ENCODE measurements at regions not wholly inside any gene's neighbourhood (a gene's known extent, or its start where the extent isn't known, plus 50 kb on each side); places are given as distances from the start of the nearest gene placed in this dataset.

GRCh38 chr11:19378814-19379213, 138.1 kb upstream of the E2F8 start:
- TF ChIP-seq CTCF (conservative IDR thresholded peaks at IDR 0.05) = no peak
- no peak overlapping the region for H3K27ac ChIP-seq

- H3K27ac ChIP-seq = no peak overlapping the region
- TF ChIP-seq CTCF (conservative IDR thresholded peaks at IDR 0.05) = no peak
Measured at GRCh38 chr11:19377881-19378280, 137.1 kb upstream of the E2F8 start.

GRCh38 chr11:19375440-19375839, 134.7 kb upstream of the E2F8 start:
- no peak overlapping the region for H3K27ac ChIP-seq
- no peak for TF ChIP-seq CTCF (conservative IDR thresholded peaks at IDR 0.05)

GRCh38 chr11:19374151-19374569, 133.4 kb upstream of the E2F8 start:
- TF ChIP-seq CTCF (conservative IDR thresholded peaks at IDR 0.05) = no peak
- H3K27ac ChIP-seq = no peak overlapping the region

- TF ChIP-seq CTCF (conservative IDR thresholded peaks at IDR 0.05) = no peak
Measured at GRCh38 chr11:19372381-19372780, 131.6 kb upstream of the E2F8 start.

GRCh38 chr11:19370100-19370861, 129.5 kb upstream of the E2F8 start:
- no peak overlapping the region for H3K27ac ChIP-seq
- TF ChIP-seq CTCF (conservative IDR thresholded peaks at IDR 0.05) = no peak

More at GRCh38 chr11:19372381-19372780, 131.6 kb upstream of the E2F8 start:
- H3K27ac ChIP-seq = no peak overlapping the region

GRCh38 chr11:19368726-19369375, 128.1 kb upstream of the E2F8 start:
- TF ChIP-seq CTCF (conservative IDR thresholded peaks at IDR 0.05) = no peak
- no peak overlapping the region for H3K27ac ChIP-seq
